HG02943 (cell line): ENCODE measurements at regions not wholly inside any gene's neighbourhood (a gene's known extent, or its start where the extent isn't known, plus 50 kb on each side); places are given as distances from the start of the nearest gene placed in this dataset.
"Not testable (repeated sequence)": the region's sequence is repeated elsewhere in the genome, so short reads cannot be mapped to it uniquely, and the experiment has no call there.

Source experiments
- ATAC-seq: cut with Tn5 transposase; IDR thresholded peaks from one replicate; pipeline ENCODE4 v1.9.1; 2021; ENCODE audit warnings: mild to moderate bottlenecking, low read depth, moderate library complexity; ENCODE audit not compliant: unreplicated experiment

- ATAC-seq, result no peak
Observed at GRCh38 chr10:9126728-9127127, 1072.2 kb downstream of the GATA3 start.

- ATAC-seq, result no peak
Observed at GRCh38 chr10:9137368-9137767, 1082.9 kb downstream of the GATA3 start.

- ATAC-seq, result not testable (repeated sequence)
Observed at GRCh38 chr10:9138829-9139228, 1084.3 kb downstream of the GATA3 start.

- no peak for ATAC-seq
Observed at GRCh38 chr10:9140373-9140772, 1085.9 kb downstream of the GATA3 start.

- ATAC-seq, result no peak
Observed at GRCh38 chr10:9147475-9147874, 1093.0 kb downstream of the GATA3 start.

GRCh38 chr10:9149134-9149533 lies 1094.6 kb downstream of the GATA3 start:
- ATAC-seq, result no peak

GRCh38 chr10:9153057-9153456 lies 1098.6 kb downstream of the GATA3 start:
- ATAC-seq, result not testable (repeated sequence)

GRCh38 chr10:9157656-9158055 lies 1103.2 kb downstream of the GATA3 start:
- ATAC-seq, result no peak

- ATAC-seq, result no peak
Observed at GRCh38 chr10:9158675-9159074, 1104.2 kb downstream of the GATA3 start.

- no peak for ATAC-seq
Observed at GRCh38 chr10:9160275-9160674, 1105.8 kb downstream of the GATA3 start.

GRCh38 chr10:9163699-9164098 lies 1109.2 kb downstream of the GATA3 start:
- no peak for ATAC-seq

- no peak for ATAC-seq
Observed at GRCh38 chr10:9166770-9167169, 1112.3 kb downstream of the GATA3 start.

GRCh38 chr10:9172276-9172675 lies 1117.8 kb downstream of the GATA3 start:
- no peak for ATAC-seq

- ATAC-seq, result no peak
Observed at GRCh38 chr10:9175200-9175599, 1120.7 kb downstream of the GATA3 start.

- not testable (repeated sequence) for ATAC-seq
Observed at GRCh38 chr10:9183197-9183880, 1128.9 kb downstream of the GATA3 start.

- no peak for ATAC-seq
Observed at GRCh38 chr10:9188022-9188810, 1133.7 kb downstream of the GATA3 start.

GRCh38 chr10:9189448-9189847 lies 1135.0 kb downstream of the GATA3 start:
- ATAC-seq, result no peak

GRCh38 chr10:9193120-9193519 lies 1138.6 kb downstream of the GATA3 start:
- no peak for ATAC-seq

- no peak for ATAC-seq
Observed at GRCh38 chr10:9195385-9195784, 1140.9 kb downstream of the GATA3 start.

GRCh38 chr10:9198611-9199010 lies 1144.1 kb downstream of the GATA3 start:
- no peak for ATAC-seq

GRCh38 chr10:9205558-9205957 lies 1151.1 kb downstream of the GATA3 start:
- no peak for ATAC-seq
